Tibial nerve (tissue), 3 donors: ENCODE measurements at regions not wholly inside any gene's neighbourhood (a gene's known extent, or its start where the extent isn't known, plus 50 kb on each side); places are given as distances from the start of the nearest gene placed in this dataset.

ENCODE experiments used
- CTCF ChIP-seq, 5 experiments: fragments of 200-600 bp in 3 of 5; fragments of 450-650 bp in 2 of 5; sonication (generic) in 3 of 5; IDR thresholded peaks; one replicate each; pipeline ENCODE4 v1.5.1; 2016 to 2019; ENCODE audit warnings: antibody characterized with exemption in 5 of 5, mild to moderate bottlenecking in 3 of 5, moderate library complexity in 2 of 5
- POLR2A ChIP-seq, 2 donors: fragments of 450-650 bp; IDR thresholded peaks; one replicate each; pipeline ENCODE4 v1.6.1; 2017; ENCODE audit warnings: antibody characterized with exemption in 2 of 2, mild to moderate bottlenecking in 2 of 2, moderate library complexity in 2 of 2

- no peak for TF ChIP-seq CTCF (IDR thresholded peaks at IDR 0.05)
- no peak for TF ChIP-seq POLR2A (IDR thresholded peaks at IDR 0.05)
These were observed 180.5 kb downstream of the IBTK start for GRCh38 chr6:82066991-82067411.
